Lung (tissue), 11 donors: ENCODE measurements at regions not wholly inside any gene's neighbourhood (a gene's known extent, or its start where the extent isn't known, plus 50 kb on each side); places are given as distances from the start of the nearest gene placed in this dataset.

Source experiments
- ATAC-seq: fragments of 200-7000 bp; cut with Tn5 transposase; one replicate; pipeline ENCODE4 v1.9.1; 2020; ENCODE audit warnings: moderate number of reproducible peaks; ENCODE audit not compliant: insufficient read depth, low FRiP score
- DNase-seq, 3 donors: peaks; one replicate each; pipeline ENCODE4 v3.0.0-alpha.2; 2013 to 2017
- H3K27ac ChIP-seq, 2 donors: one replicate each; pipeline ENCODE4 v1.5.1; 2013; ENCODE audit warnings: mild to moderate bottlenecking in 2 of 2, moderate library complexity in 2 of 2, control low read depth in 1 of 2, inconsistent platforms in 1 of 2, low read depth in 1 of 2, low read length in 1 of 2
- H3K27me3 ChIP-seq, 3 donors: one replicate each; pipeline ENCODE4 v1.5.1; 2013; ENCODE audit warnings: low read length in 2 of 3; ENCODE audit not compliant: control insufficient read depth in 3 of 3, insufficient read depth in 3 of 3
- H3K36me3 ChIP-seq, 4 donors: one replicate each; pipeline ENCODE4 v1.5.1; 2013; ENCODE audit warnings: low read length in 4 of 4, mild to moderate bottlenecking in 1 of 4, moderate library complexity in 1 of 4; ENCODE audit not compliant: control insufficient read depth in 4 of 4, insufficient read depth in 4 of 4
- H3K4me1 ChIP-seq, 5 donors: one replicate each; pipeline ENCODE4 v1.5.1; 2013; ENCODE audit warnings: low read length in 5 of 5, mild to moderate bottlenecking in 2 of 5, moderate library complexity in 1 of 5; ENCODE audit not compliant: control insufficient read depth in 5 of 5, insufficient read depth in 5 of 5
- H3K4me3 ChIP-seq: one replicate; pipeline ENCODE4 v1.5.1; 2013; ENCODE audit warnings: mild to moderate bottlenecking, control low read depth, moderate library complexity
- H3K9ac ChIP-seq, 2 donors: one replicate each; pipeline ENCODE4 v1.5.1; 2013; ENCODE audit warnings: low read length in 2 of 2, control low read depth in 1 of 2; ENCODE audit not compliant: insufficient read depth in 1 of 2
- H3K9me3 ChIP-seq, 4 donors: one replicate each; pipeline ENCODE4 v1.5.1; 2013; ENCODE audit warnings: low read length in 3 of 4, mild to moderate bottlenecking in 1 of 4, moderate library complexity in 1 of 4; ENCODE audit not compliant: control insufficient read depth in 4 of 4, insufficient read depth in 3 of 4
- WGBS, 2 donors: extraction: QIAGEN DNeasy Blood & Tissue Kit; methylation state at CpG; one replicate each; pipeline ENCODE4 v1.1.7; 2013; 5-methylcytosine and 5-hydroxymethylcytosine counted together
- TF ChIP-seq, protein P1 (sequence below): IDR thresholded peaks from 2 replicates; pipeline ENCODE4 v1.5.1; 2012; ENCODE audit warnings: mild to moderate bottlenecking; ENCODE audit errors: control extremely low read depth, extremely low read depth
- donor health status: control.
- donor health status: control.
- donor health status: Bipolar disorder and iron deficiency.
- donor health status: healthy.
- donor health status: DM: yes; HTN: yes; CAD: no.

DNA sequence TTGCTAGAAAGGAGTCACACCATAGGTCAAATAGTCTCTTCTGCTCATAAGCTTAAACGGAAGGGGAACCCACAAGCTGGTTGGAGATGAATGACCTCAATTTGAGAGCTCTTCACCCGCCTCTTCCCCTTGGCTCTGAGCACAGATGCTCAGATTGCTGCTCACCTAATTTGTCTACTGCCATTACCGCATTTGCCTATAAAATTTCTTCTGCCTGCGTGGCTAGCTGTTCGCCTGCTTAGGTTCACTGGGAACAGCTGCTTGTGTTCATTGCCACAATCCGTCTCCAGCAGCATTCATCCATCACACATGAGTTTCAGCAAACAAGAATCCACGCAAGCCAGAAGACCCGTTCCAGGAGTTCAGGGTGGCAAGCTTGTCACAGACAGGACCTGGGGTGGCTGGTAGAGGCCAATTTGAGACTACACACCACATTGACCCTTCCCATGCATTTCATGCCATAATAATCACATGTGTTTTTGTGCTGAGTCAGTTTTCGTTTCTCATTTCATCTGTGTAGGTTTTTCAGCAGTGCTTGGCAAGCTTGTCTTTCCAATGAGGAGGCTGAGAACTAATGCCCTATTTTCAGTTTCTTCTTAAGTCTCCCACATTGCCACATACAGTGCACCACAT is 50.2 kb upstream of the DNAH5 start:
- Histone ChIP-seq H3K27me3 (peaks cover 0 to 4% (median 2%) of the 10 kb centered on the region in 3 donors), H3K4me3 (no peak overlapping the region), H3K27ac (no peak overlapping the region), H3K36me3 (no peaks in the 10 kb centered on the region), H3K4me1 (peaks cover 0 to 21% (median 6%) of the 10 kb centered on the region in 5 donors), H3K9ac (no peak overlapping the region), H3K9me3 (peaks cover 0 to 4% (median 0%) of the 10 kb centered on the region in 4 donors)
- TF ChIP-seq, protein P1, sequence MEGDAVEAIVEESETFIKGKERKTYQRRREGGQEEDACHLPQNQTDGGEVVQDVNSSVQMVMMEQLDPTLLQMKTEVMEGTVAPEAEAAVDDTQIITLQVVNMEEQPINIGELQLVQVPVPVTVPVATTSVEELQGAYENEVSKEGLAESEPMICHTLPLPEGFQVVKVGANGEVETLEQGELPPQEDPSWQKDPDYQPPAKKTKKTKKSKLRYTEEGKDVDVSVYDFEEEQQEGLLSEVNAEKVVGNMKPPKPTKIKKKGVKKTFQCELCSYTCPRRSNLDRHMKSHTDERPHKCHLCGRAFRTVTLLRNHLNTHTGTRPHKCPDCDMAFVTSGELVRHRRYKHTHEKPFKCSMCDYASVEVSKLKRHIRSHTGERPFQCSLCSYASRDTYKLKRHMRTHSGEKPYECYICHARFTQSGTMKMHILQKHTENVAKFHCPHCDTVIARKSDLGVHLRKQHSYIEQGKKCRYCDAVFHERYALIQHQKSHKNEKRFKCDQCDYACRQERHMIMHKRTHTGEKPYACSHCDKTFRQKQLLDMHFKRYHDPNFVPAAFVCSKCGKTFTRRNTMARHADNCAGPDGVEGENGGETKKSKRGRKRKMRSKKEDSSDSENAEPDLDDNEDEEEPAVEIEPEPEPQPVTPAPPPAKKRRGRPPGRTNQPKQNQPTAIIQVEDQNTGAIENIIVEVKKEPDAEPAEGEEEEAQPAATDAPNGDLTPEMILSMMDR = no peak
- WGBS, 2 donors = 58 to 66% methylated on average over 9 of the region's 9 CpGs
- ATAC-seq (no peak), DNase-seq (peak; percentile 85 to 90 (median 89))
